LNCaP clone FGC (cell line): ENCODE measurements at regions not wholly inside any gene's neighbourhood (a gene's known extent, or its start where the extent isn't known, plus 50 kb on each side); places are given as distances from the start of the nearest gene placed in this dataset.
"Not testable (repeated sequence)": the region's sequence is repeated elsewhere in the genome, so short reads cannot be mapped to it uniquely, and the experiment has no call there.

Experiments used
- DNase-seq: peaks from one replicate; pipeline ENCODE4 v3.0.0-alpha.2; 2011; ENCODE audit warnings: low read depth
- H3K4me3 ChIP-seq: 2 replicates; pipeline ENCODE4 v1.5.1; 2011; ENCODE audit warnings: mild to moderate bottlenecking, low read depth, low read length, control low read depth
- CTCF ChIP-seq: IDR thresholded peaks from 2 replicates; pipeline ENCODE4 v1.5.1; 2012; ENCODE audit warnings: mild to moderate bottlenecking; ENCODE audit not compliant: control insufficient read depth, insufficient read depth; ENCODE audit errors: extremely low read depth

GRCh38 chr15:85196697-85197096 is 183.7 kb upstream of the AKAP13 start:
- DNase-seq, H3K4me3 ChIP-seq: not testable (repeated sequence)

- not testable (repeated sequence) for H3K4me3 ChIP-seq
Observed at GRCh38 chr15:85197582-85197981, 182.8 kb upstream of the AKAP13 start.

GRCh38 chr15:85198432-85198831 is 182.0 kb upstream of the AKAP13 start:
- not testable (repeated sequence) for H3K4me3 ChIP-seq, DNase-seq

More at GRCh38 chr15:85197582-85197981, 182.8 kb upstream of the AKAP13 start:
- DNase-seq, result not testable (repeated sequence)

GRCh38 chr15:85200215-85200614 is 180.2 kb upstream of the AKAP13 start:
- not testable (repeated sequence) for H3K4me3 ChIP-seq, DNase-seq
- 0 out of 2 replicates have a peak, but pooled peaks have one; percentile 1 for TF ChIP-seq CTCF

- not testable (repeated sequence) for DNase-seq, H3K4me3 ChIP-seq
Observed at GRCh38 chr15:85201118-85201793, 179.1 kb upstream of the AKAP13 start.

GRCh38 chr15:85204481-85204880 is 175.9 kb upstream of the AKAP13 start:
- H3K4me3 ChIP-seq, DNase-seq: not testable (repeated sequence)

GRCh38 chr15:85233791-85234325 is 146.5 kb upstream of the AKAP13 start:
- peak overlapping the region; percentile 36 for H3K4me3 ChIP-seq
- DNase-seq, result not testable (repeated sequence)

GRCh38 chr15:85234450-85235196 is 145.8 kb upstream of the AKAP13 start:
- not testable (repeated sequence) for DNase-seq
- peak overlapping the region; percentile 21 for H3K4me3 ChIP-seq

GRCh38 chr15:85244056-85244455 is 136.3 kb upstream of the AKAP13 start:
- DNase-seq, H3K4me3 ChIP-seq: not testable (repeated sequence)

GRCh38 chr15:85250938-85251542 is 129.4 kb upstream of the AKAP13 start:
- peak; percentile 34; the same call in 1 of the 2 replicates for TF ChIP-seq CTCF
- not testable (repeated sequence) for H3K4me3 ChIP-seq, DNase-seq

- not testable (repeated sequence) for DNase-seq, H3K4me3 ChIP-seq
Observed at GRCh38 chr15:85253196-85253915, 127.0 kb upstream of the AKAP13 start.

- DNase-seq, H3K4me3 ChIP-seq: not testable (repeated sequence)
Observed at GRCh38 chr15:85254961-85255360, 125.4 kb upstream of the AKAP13 start.

GRCh38 chr15:85255502-85255901 is 124.9 kb upstream of the AKAP13 start:
- DNase-seq, H3K4me3 ChIP-seq: not testable (repeated sequence)

GRCh38 chr15:85256009-85256997 is 124.1 kb upstream of the AKAP13 start:
- DNase-seq, H3K4me3 ChIP-seq: not testable (repeated sequence)

GRCh38 chr15:85258062-85258445 is 122.3 kb upstream of the AKAP13 start:
- not testable (repeated sequence) for H3K4me3 ChIP-seq, DNase-seq
